Hepatocyte (in vitro differentiated cells): ENCODE measurements at regions not wholly inside any gene's neighbourhood (a gene's known extent, or its start where the extent isn't known, plus 50 kb on each side); places are given as distances from the start of the nearest gene placed in this dataset.

Experiments used
- DNase-seq: peaks from one replicate; pipeline ENCODE4 v3.0.0-alpha.2; 2016; ENCODE audit warnings: low spot score
- H2AFZ ChIP-seq: fragments of 200-600 bp; sonication (generic); 2 replicates; pipeline ENCODE4 v1.6.0; 2016; ENCODE audit warnings: antibody characterized with exemption, mild to moderate bottlenecking
- H3K27ac ChIP-seq: fragments of 200-600 bp; sonication (generic); 2 replicates; pipeline ENCODE4 v1.5.1; 2016; ENCODE audit warnings: mild to moderate bottlenecking
- H3K27me3 ChIP-seq: fragments of 200-600 bp; sonication (generic); 2 replicates; pipeline ENCODE4 v1.6.1; 2016
- H3K36me3 ChIP-seq: fragments of 200-600 bp; sonication (generic); replicated peaks from 2 replicates; pipeline ENCODE4 v1.5.1; 2016; ENCODE audit warnings: low read depth; ENCODE audit not compliant: insufficient read depth
- H3K4me1 ChIP-seq: fragments of 200-600 bp; sonication (generic); 2 replicates; pipeline ENCODE4 v1.5.1; 2016; ENCODE audit warnings: mild to moderate bottlenecking, moderate library complexity; ENCODE audit not compliant: insufficient read depth
- H3K4me2 ChIP-seq: fragments of 200-600 bp; sonication (generic); 2 replicates; pipeline ENCODE4 v1.6.0; 2016
- H3K4me3 ChIP-seq: fragments of 200-600 bp; sonication (generic); 2 replicates; pipeline ENCODE4 v1.5.1; 2016; ENCODE audit warnings: mild to moderate bottlenecking
- H3K79me2 ChIP-seq: fragments of 200-600 bp; sonication (generic); 2 replicates; pipeline ENCODE4 v1.6.0; 2017; ENCODE audit warnings: mild to moderate bottlenecking
- H3K9me2 ChIP-seq: fragments of 200-600 bp; sonication (generic); replicated peaks from 2 replicates; pipeline ENCODE4 v1.6.0; 2017; ENCODE audit warnings: mild to moderate bottlenecking; ENCODE audit not compliant: insufficient read depth
- H3K9me3 ChIP-seq: fragments of 200-600 bp; sonication (generic); 2 replicates; pipeline ENCODE4 v1.5.1; 2016; ENCODE audit warnings: low read depth, mild to moderate bottlenecking
- H4K20me1 ChIP-seq: fragments of 200-600 bp; sonication (generic); 2 replicates; pipeline ENCODE4 v1.6.0; 2016; ENCODE audit warnings: mild to moderate bottlenecking; ENCODE audit not compliant: insufficient read depth, poor library complexity, severe bottlenecking
- CTCF ChIP-seq: fragments of 200-600 bp; sonication (generic); IDR thresholded peaks from 2 replicates; pipeline ENCODE4 v1.5.1; 2016; ENCODE audit warnings: antibody characterized with exemption, mild to moderate bottlenecking; ENCODE audit not compliant: poor library complexity
- EZH2 ChIP-seq: fragments of 200-600 bp; sonication (generic); IDR thresholded peaks from 2 replicates; pipeline ENCODE4 v1.6.1; 2016; ENCODE audit warnings: antibody characterized with exemption, mild to moderate bottlenecking, borderline replicate concordance
- EZH2phosphoT487 ChIP-seq: fragments of 200-600 bp; sonication (generic); IDR thresholded peaks from one replicate; pipeline ENCODE4 v1.6.1; 2018; ENCODE audit warnings: antibody characterized with exemption, mild to moderate bottlenecking, low read depth, moderate library complexity; ENCODE audit not compliant: unreplicated experiment, severe bottlenecking
- WGBS: methylation state at CpG from one replicate; pipeline ENCODE4 v1.1.6; 2016; ENCODE audit warnings: low lambda C conversion rate; ENCODE audit errors: missing lambda C conversion rate; 5-methylcytosine and 5-hydroxymethylcytosine counted together

DNA sequence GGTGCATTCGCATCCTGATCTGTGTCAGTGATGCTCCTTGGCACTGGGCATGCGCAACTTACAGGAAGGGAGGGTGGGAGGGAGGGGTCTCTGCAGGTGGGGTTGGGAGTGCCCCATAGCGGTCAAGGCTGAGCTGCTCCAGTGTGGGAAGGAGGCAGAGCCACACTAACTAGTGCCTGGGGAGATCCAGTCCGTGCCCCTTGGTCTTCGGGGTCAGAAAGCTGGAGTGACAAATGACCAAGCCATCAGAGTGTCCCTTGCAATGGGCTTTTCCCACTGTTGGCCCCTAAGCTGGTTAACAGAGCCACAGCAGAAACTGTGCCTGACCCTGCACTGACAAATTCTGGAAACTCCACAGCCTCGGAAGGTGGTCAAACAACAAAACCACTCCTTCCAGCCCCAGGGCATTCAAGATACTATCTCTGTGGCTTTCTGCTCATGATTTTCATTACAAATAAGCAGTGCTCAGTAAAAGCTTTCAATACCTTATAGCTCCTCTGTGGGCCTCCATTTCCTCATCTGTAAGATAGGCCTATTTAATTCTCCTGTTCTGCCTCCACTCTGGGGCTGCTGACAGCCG, 138.1 kb upstream of the UNC5B start:
- Histone ChIP-seq H3K4me3 (no peak overlapping the region), H4K20me1 (no peaks in the 10 kb centered on the region), H3K9me2 (no peaks in the 10 kb centered on the region), H3K4me1 (no peaks in the 10 kb centered on the region), H3K36me3 (no peaks in the 10 kb centered on the region), H3K4me2 (no peak overlapping the region), H3K9me3 (no peaks in the 10 kb centered on the region), H3K79me2 (no peaks in the 10 kb centered on the region), H3K27ac (no peak overlapping the region), H3K27me3 (peaks cover 3% of the 10 kb centered on the region), H2AFZ (no peak overlapping the region)
- DNase-seq, result no peak
- 58% methylated on average over 7 of the region's 7 CpGs for WGBS
- TF ChIP-seq EZH2phosphoT487 (no peak), EZH2 (no peak), CTCF (no peak)

GRCh38 chr10:71075086-71075758, 137.1 kb upstream of the UNC5B start:
- WGBS, result 58% methylated on average over 8 of the region's 8 CpGs
- H3K4me1 ChIP-seq, result no peaks in the 10 kb centered on the region
- no peak overlapping the region for H2AFZ ChIP-seq
- no peak overlapping the region for H3K4me2 ChIP-seq
- H3K9me3 ChIP-seq, result no peaks in the 10 kb centered on the region
- no peaks in the 10 kb centered on the region for H3K79me2 ChIP-seq
- no peaks in the 10 kb centered on the region for H3K9me2 ChIP-seq
- peaks cover 3% of the 10 kb centered on the region for H3K27me3 ChIP-seq
- H3K4me3 ChIP-seq, result no peak overlapping the region
- DNase-seq, result no peak
- H4K20me1 ChIP-seq, result no peaks in the 10 kb centered on the region
- H3K27ac ChIP-seq, result no peak overlapping the region
- TF ChIP-seq EZH2, result no peak
- TF ChIP-seq EZH2phosphoT487, result no peak
- no peak for TF ChIP-seq CTCF
- H3K36me3 ChIP-seq, result no peaks in the 10 kb centered on the region

- TF ChIP-seq EZH2, result no peak
- TF ChIP-seq EZH2phosphoT487, result no peak
- no peak for TF ChIP-seq CTCF
- Histone ChIP-seq H3K4me2 (no peak overlapping the region), H3K4me3 (no peak overlapping the region), H3K9me2 (no peaks in the 10 kb centered on the region), H3K36me3 (no peaks in the 10 kb centered on the region), H3K79me2 (no peaks in the 10 kb centered on the region), H2AFZ (no peak overlapping the region), H4K20me1 (no peaks in the 10 kb centered on the region), H3K27ac (no peak overlapping the region), H3K4me1 (no peaks in the 10 kb centered on the region), H3K9me3 (no peaks in the 10 kb centered on the region), H3K27me3 (peaks cover 3% of the 10 kb centered on the region)
- DNase-seq, result no peak
- 74% methylated on average over 15 of the region's 15 CpGs for WGBS
Observed at GRCh38 chr10:71075759-71076472, 136.5 kb upstream of the UNC5B start.
